ENCODE measurements at regions not wholly inside any gene's neighbourhood (a gene's known extent, or its start where the extent isn't known, plus 50 kb on each side); places are given as distances from the start of the nearest gene placed in this dataset.
A peak's percentile ranks its signal among the peaks of the same experiment; 100 is the strongest.

GRCh38 chr12:128133321-128134073 is 133.5 kb upstream of the TMEM132C start:
- no peak for DNase-seq
- intact Hi-C loops (cut with DNase I) = no loop called here

GRCh38 chr12:128137140-128137539 is 129.8 kb upstream of the TMEM132C start:
- intact Hi-C loops (cut with DNase I) = no loop called here
- no peak for DNase-seq

- DNase-seq = no peak
- intact Hi-C loops (cut with DNase I) = no loop called here
Measured at GRCh38 chr12:128138125-128138524, 128.8 kb upstream of the TMEM132C start.

GRCh38 chr12:128140551-128140950 is 126.4 kb upstream of the TMEM132C start:
- no peak for DNase-seq
- intact Hi-C loops (cut with DNase I) = no loop called here

GRCh38 chr12:128150961-128151360 is 116.0 kb upstream of the TMEM132C start:
- no peak for DNase-seq
- intact Hi-C loops (cut with DNase I) = no loop called here

- intact Hi-C loops (cut with DNase I) = no loop called here
- DNase-seq = no peak
Measured at GRCh38 chr12:128155571-128155970, 111.4 kb upstream of the TMEM132C start.

- no peak for DNase-seq
Measured at GRCh38 chr12:128163086-128163485, 103.9 kb upstream of the TMEM132C start.

GRCh38 chr12:128164533-128164932 is 102.4 kb upstream of the TMEM132C start:
- DNase-seq = no peak
- intact Hi-C loops (cut with DNase I) = no loop called here

More at GRCh38 chr12:128163086-128163485, 103.9 kb upstream of the TMEM132C start:
- intact Hi-C loops (cut with DNase I) = no loop called here

GRCh38 chr12:128165387-128165786 is 101.6 kb upstream of the TMEM132C start:
- no peak for DNase-seq
- intact Hi-C loops (cut with DNase I) = no loop called here

- intact Hi-C loops (cut with DNase I) = no loop called here
- DNase-seq = no peak
Measured at GRCh38 chr12:128168273-128168672, 98.7 kb upstream of the TMEM132C start.

- no peak for DNase-seq
- intact Hi-C loops (cut with DNase I) = no loop called here
Measured at GRCh38 chr12:128170181-128170580, 96.8 kb upstream of the TMEM132C start.

- intact Hi-C loops (cut with DNase I) = no loop called here
- DNase-seq = no peak
Measured at GRCh38 chr12:128178565-128178964, 88.4 kb upstream of the TMEM132C start.

GRCh38 chr12:128178966-128179365 is 88.0 kb upstream of the TMEM132C start:
- intact Hi-C loops (cut with DNase I) = no loop called here
- no peak for DNase-seq

- intact Hi-C loops (cut with DNase I) = no loop called here
- DNase-seq = no peak
Measured at GRCh38 chr12:128180166-128180565, 86.8 kb upstream of the TMEM132C start.

- intact Hi-C loops (cut with DNase I) = no loop called here
- DNase-seq = no peak
Measured at GRCh38 chr12:128190052-128190451, 76.9 kb upstream of the TMEM132C start.

- DNase-seq = peak in 7 of 10 donors; percentile 23 to 86 (median 46)
- intact Hi-C loops (cut with DNase I) = no loop called here
Measured at GRCh38 chr12:128190614-128191013, 76.4 kb upstream of the TMEM132C start.

- DNase-seq = peak in 1 of 10 donors; percentile 84
- intact Hi-C loops (cut with DNase I) = no loop called here
Measured at GRCh38 chr12:128191380-128191779, 75.6 kb upstream of the TMEM132C start.

- intact Hi-C loops (cut with DNase I) = no loop called here
Measured at GRCh38 chr12:128204711-128205110, 62.3 kb upstream of the TMEM132C start.

GRCh38 chr12:128205145-128205544 is 61.8 kb upstream of the TMEM132C start:
- no peak for DNase-seq
- intact Hi-C loops (cut with DNase I) = no loop called here

More at GRCh38 chr12:128204711-128205110, 62.3 kb upstream of the TMEM132C start:
- no peak for DNase-seq

GRCh38 chr12:128205758-128206157 is 61.2 kb upstream of the TMEM132C start:
- DNase-seq = no peak
- intact Hi-C loops (cut with DNase I) = no loop called here
